Activated CD4-positive, alpha-beta T cell treated with anti-CD3 and anti-CD28 coated beads, Interleukin-2, amount 10 ng/mL, durations not matched to agents 24 days and 14 days (primary cell): ENCODE measurements at regions not wholly inside any gene's neighbourhood (a gene's known extent, or its start where the extent isn't known, plus 50 kb on each side); places are given as distances from the start of the nearest gene placed in this dataset.
"Not testable (repeated sequence)": the region's sequence is repeated elsewhere in the genome, so short reads cannot be mapped to it uniquely, and the experiment has no call there.

Source experiments
- DNase-seq: peaks from one replicate; pipeline ENCODE4 v3.0.0; 2022
- H3K27ac Mint-ChIP-seq: one replicate; pipeline ENCODE4 v1.8.0; 2022; ENCODE audit warnings: mild to moderate bottlenecking, mixed read lengths
- H3K27me3 Mint-ChIP-seq: one replicate; pipeline ENCODE4 v1.8.0; 2022; ENCODE audit warnings: mixed read lengths
- H3K36me3 Mint-ChIP-seq: one replicate; pipeline ENCODE4 v1.8.0; 2022; ENCODE audit warnings: low read depth, mild to moderate bottlenecking, mixed read lengths
- H3K4me1 Mint-ChIP-seq: one replicate; pipeline ENCODE4 v1.8.0; 2021; ENCODE audit warnings: mixed read lengths
- H3K4me3 Mint-ChIP-seq: one replicate; pipeline ENCODE4 v1.8.0; 2022; ENCODE audit warnings: mild to moderate bottlenecking, moderate library complexity, mixed read lengths
- H3K9me3 Mint-ChIP-seq: one replicate; pipeline ENCODE4 v1.8.0; 2021; ENCODE audit warnings: mixed read lengths
- intact Hi-C: fragments of 100-400 bp; cut with micrococcal nuclease; formaldehyde crosslinking; loops from one replicate; pipeline ENCODE4 v1.15.1; 2023

- H3K4me3 Mint-ChIP-seq, H3K27me3 Mint-ChIP-seq, H3K9me3 Mint-ChIP-seq, DNase-seq, intact Hi-C loops: not testable (repeated sequence)
- Mint-ChIP-seq H3K36me3 (peaks cover 33% of the 10 kb centered on the region), H3K4me1 (peaks cover 23% of the 10 kb centered on the region), H3K27ac (peak overlapping the region; percentile 72)
Measured at GRCh38 chr2:87519158-87520011, 228.5 kb upstream of the PLGLB2 start.

GRCh38 chr2:87521057-87521456 lies 226.8 kb upstream of the PLGLB2 start:
- intact Hi-C loops, H3K9me3 Mint-ChIP-seq, H3K27me3 Mint-ChIP-seq: not testable (repeated sequence)
- peak; percentile 80 for DNase-seq
- H3K36me3 Mint-ChIP-seq, result peaks cover 30% of the 10 kb centered on the region
- peak overlapping the region; percentile 7 for H3K4me3 Mint-ChIP-seq
- peaks cover 21% of the 10 kb centered on the region for H3K4me1 Mint-ChIP-seq
- H3K27ac Mint-ChIP-seq, result peak overlapping the region; percentile 92

- H3K27ac Mint-ChIP-seq, result peak overlapping the region; percentile 92
- H3K4me3 Mint-ChIP-seq, result peak overlapping the region; percentile 7
- H3K27me3 Mint-ChIP-seq, H3K9me3 Mint-ChIP-seq, intact Hi-C loops, DNase-seq: not testable (repeated sequence)
- peaks cover 21% of the 10 kb centered on the region for H3K4me1 Mint-ChIP-seq
- peaks cover 30% of the 10 kb centered on the region for H3K36me3 Mint-ChIP-seq
Measured at GRCh38 chr2:87521489-87521888, 226.4 kb upstream of the PLGLB2 start.

GRCh38 chr2:87524619-87525188 lies 223.2 kb upstream of the PLGLB2 start:
- intact Hi-C loops, H3K27me3 Mint-ChIP-seq, H3K9me3 Mint-ChIP-seq, H3K4me1 Mint-ChIP-seq, H3K4me3 Mint-ChIP-seq: not testable (repeated sequence)
- DNase-seq, result peak; percentile 55
- H3K36me3 Mint-ChIP-seq, result peaks cover 16% of the 10 kb centered on the region
- peak overlapping the region; percentile 89 for H3K27ac Mint-ChIP-seq

- DNase-seq, result peak; percentile 83
- H3K4me3 Mint-ChIP-seq, result peak overlapping the region; percentile 12
- peaks cover 17% of the 10 kb centered on the region for H3K36me3 Mint-ChIP-seq
- H3K9me3 Mint-ChIP-seq, H3K4me1 Mint-ChIP-seq, H3K27me3 Mint-ChIP-seq, intact Hi-C loops: not testable (repeated sequence)
- H3K27ac Mint-ChIP-seq, result peak overlapping the region; percentile 89
Measured at GRCh38 chr2:87525497-87525991, 222.3 kb upstream of the PLGLB2 start.

- H3K27ac Mint-ChIP-seq, H3K4me1 Mint-ChIP-seq, H3K9me3 Mint-ChIP-seq, DNase-seq, H3K4me3 Mint-ChIP-seq, intact Hi-C loops, H3K27me3 Mint-ChIP-seq: not testable (repeated sequence)
- peaks cover 17% of the 10 kb centered on the region for H3K36me3 Mint-ChIP-seq
Measured at GRCh38 chr2:87526258-87526657, 221.6 kb upstream of the PLGLB2 start.

GRCh38 chr2:87531968-87532715 lies 215.7 kb upstream of the PLGLB2 start:
- DNase-seq, H3K36me3 Mint-ChIP-seq, intact Hi-C loops, H3K4me3 Mint-ChIP-seq, H3K4me1 Mint-ChIP-seq, H3K27me3 Mint-ChIP-seq, H3K9me3 Mint-ChIP-seq: not testable (repeated sequence)
- H3K27ac Mint-ChIP-seq, result peak overlapping the region; percentile 84

GRCh38 chr2:87533390-87534272 lies 214.3 kb upstream of the PLGLB2 start:
- H3K27me3 Mint-ChIP-seq, H3K36me3 Mint-ChIP-seq, H3K9me3 Mint-ChIP-seq, intact Hi-C loops, H3K4me1 Mint-ChIP-seq, H3K4me3 Mint-ChIP-seq: not testable (repeated sequence)
- DNase-seq, result peak; percentile 61
- H3K27ac Mint-ChIP-seq, result peak overlapping the region; percentile 72

GRCh38 chr2:87534273-87534889 lies 213.5 kb upstream of the PLGLB2 start:
- H3K27me3 Mint-ChIP-seq, H3K4me1 Mint-ChIP-seq, intact Hi-C loops, H3K4me3 Mint-ChIP-seq, H3K36me3 Mint-ChIP-seq, H3K27ac Mint-ChIP-seq, DNase-seq, H3K9me3 Mint-ChIP-seq: not testable (repeated sequence)

GRCh38 chr2:87536427-87536826 lies 211.5 kb upstream of the PLGLB2 start:
- H3K27ac Mint-ChIP-seq, result peak overlapping the region; percentile 86
- H3K4me1 Mint-ChIP-seq, DNase-seq, H3K4me3 Mint-ChIP-seq, H3K27me3 Mint-ChIP-seq, H3K9me3 Mint-ChIP-seq, intact Hi-C loops, H3K36me3 Mint-ChIP-seq: not testable (repeated sequence)

GRCh38 chr2:87537251-87537671 lies 210.6 kb upstream of the PLGLB2 start:
- intact Hi-C loops, H3K27me3 Mint-ChIP-seq: not testable (repeated sequence)

GRCh38 chr2:87538268-87538667 lies 209.6 kb upstream of the PLGLB2 start:
- H3K27me3 Mint-ChIP-seq, H3K4me1 Mint-ChIP-seq, H3K9me3 Mint-ChIP-seq, DNase-seq, H3K36me3 Mint-ChIP-seq, intact Hi-C loops, H3K4me3 Mint-ChIP-seq, H3K27ac Mint-ChIP-seq: not testable (repeated sequence)

More at GRCh38 chr2:87537251-87537671, 210.6 kb upstream of the PLGLB2 start:
- H3K36me3 Mint-ChIP-seq, H3K9me3 Mint-ChIP-seq, H3K4me1 Mint-ChIP-seq: not testable (repeated sequence)
- DNase-seq, result peak; percentile 72
- peak overlapping the region; percentile 95 for H3K27ac Mint-ChIP-seq
- H3K4me3 Mint-ChIP-seq, result peak overlapping the region; percentile 70
